IMR-90 (cell line): ENCODE measurements at regions not wholly inside any gene's neighbourhood (a gene's known extent, or its start where the extent isn't known, plus 50 kb on each side); places are given as distances from the start of the nearest gene placed in this dataset.

Experiments used
- BHLHE40 ChIP-seq: fragments of 150-350 bp; IDR thresholded peaks from 2 replicates; pipeline ENCODE4 v1.6.1; 2016; ENCODE audit warnings: mild to moderate bottlenecking, low read depth, low read length
- CTCF ChIP-seq: conservative IDR thresholded peaks from 2 replicates; pipeline ENCODE4 v1.5.1; 2012; ENCODE audit warnings: mild to moderate bottlenecking, low read depth, low read length, improper control_type of control experiment
- MAFK ChIP-seq: IDR thresholded peaks from 2 replicates; pipeline ENCODE4 v1.6.1; 2012; ENCODE audit warnings: low read depth, low read length, improper control_type of control experiment
- POLR2A ChIP-seq: IDR thresholded peaks from 2 replicates; pipeline ENCODE4 v1.6.1; 2012; ENCODE audit warnings: mild to moderate bottlenecking, low read depth, low read length
- SMC3 ChIP-seq: fragments of 150-350 bp; IDR thresholded peaks from 2 replicates; pipeline ENCODE4 v1.6.1; 2016; ENCODE audit warnings: low read depth, mild to moderate bottlenecking, antibody characterized with exemption, low read length, moderate library complexity

GRCh38 chr3:152667267-152667666, 167.7 kb upstream of the P2RY1 start:
- TF ChIP-seq CTCF (no peak), SMC3 (no peak), BHLHE40 (no peak), MAFK (no peak), POLR2A (no peak)
